ENCODE measurements at regions not wholly inside any gene's neighbourhood (a gene's known extent, or its start where the extent isn't known, plus 50 kb on each side); places are given as distances from the start of the nearest gene placed in this dataset.

GRCh38 chr2:11987151-11987550 is 240.7 kb downstream of the LPIN1 start:
- TF ChIP-seq EP300 (IDR thresholded peaks at IDR 0.05) (no peak), CTCF (IDR thresholded peaks at IDR 0.05) (no peak), POLR2A (IDR thresholded peaks at IDR 0.05) (no peak)

All from suprapubic skin (tissue), 3 donors.